ENCODE measurements at regions not wholly inside any gene's neighbourhood (a gene's known extent, or its start where the extent isn't known, plus 50 kb on each side); places are given as distances from the start of the nearest gene placed in this dataset.

DNA sequence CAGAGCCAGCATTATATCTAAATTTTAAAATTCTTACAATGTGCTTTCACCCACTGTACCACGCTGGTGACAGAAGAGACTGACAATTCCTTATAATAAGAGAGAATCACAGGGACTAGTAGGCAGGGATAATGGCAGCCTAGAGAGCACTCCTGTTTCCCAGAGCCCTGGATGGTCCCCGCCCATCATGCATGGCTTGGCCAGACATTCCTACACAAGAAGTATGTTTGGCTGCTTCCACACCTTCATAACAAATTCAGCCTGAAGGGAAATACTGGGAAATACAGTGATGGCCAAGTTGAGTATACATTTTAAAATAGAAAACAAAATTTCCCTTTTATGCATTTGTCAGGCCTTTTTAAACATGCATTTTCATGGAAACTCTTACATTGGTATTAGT lies 193.5 kb upstream of the ELL2 start:
- no peaks in the 10 kb centered on the region for H3K9me3 Mint-ChIP-seq
- CTCF ChIA-PET = no interaction called here
- DNase-seq = no peak

DNA sequence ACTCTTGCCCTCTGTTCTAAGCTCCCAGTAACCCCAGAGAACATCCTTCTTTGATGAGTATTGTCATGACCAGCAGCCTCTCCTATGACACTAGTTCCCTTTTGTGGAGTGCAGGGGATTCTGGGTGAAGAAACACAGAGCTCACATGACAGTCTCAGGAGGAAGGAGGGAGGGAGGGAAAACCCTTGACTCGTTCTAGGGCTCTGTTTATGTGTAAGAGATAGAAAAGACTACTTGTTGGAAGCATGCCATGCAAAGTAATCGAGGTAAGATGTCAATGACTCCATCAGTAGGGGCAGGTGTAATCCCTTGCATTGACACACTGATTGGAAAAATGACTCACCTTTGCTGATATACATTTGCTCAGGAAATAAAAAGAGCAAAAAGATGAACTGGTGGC lies 190.2 kb upstream of the ELL2 start:
- POLR2A ChIA-PET = no interaction called here
- intact Hi-C loops (cut with DNase I, micrococcal nuclease) = no loop called here

More for the DNA sequence above, 193.5 kb upstream of the ELL2 start:
- Mint-ChIP-seq H3K4me1 (ENCODE audit: low read depth) (no peaks in the 10 kb centered on the region), H3K27ac (no peak overlapping the region), H3K4me3 (no peak overlapping the region), H3K36me3 (ENCODE audit: low read depth) (no peaks in the 10 kb centered on the region), H3K27me3 (peaks cover 6% of the 10 kb centered on the region)
- TF ChIP-seq, protein P1, sequence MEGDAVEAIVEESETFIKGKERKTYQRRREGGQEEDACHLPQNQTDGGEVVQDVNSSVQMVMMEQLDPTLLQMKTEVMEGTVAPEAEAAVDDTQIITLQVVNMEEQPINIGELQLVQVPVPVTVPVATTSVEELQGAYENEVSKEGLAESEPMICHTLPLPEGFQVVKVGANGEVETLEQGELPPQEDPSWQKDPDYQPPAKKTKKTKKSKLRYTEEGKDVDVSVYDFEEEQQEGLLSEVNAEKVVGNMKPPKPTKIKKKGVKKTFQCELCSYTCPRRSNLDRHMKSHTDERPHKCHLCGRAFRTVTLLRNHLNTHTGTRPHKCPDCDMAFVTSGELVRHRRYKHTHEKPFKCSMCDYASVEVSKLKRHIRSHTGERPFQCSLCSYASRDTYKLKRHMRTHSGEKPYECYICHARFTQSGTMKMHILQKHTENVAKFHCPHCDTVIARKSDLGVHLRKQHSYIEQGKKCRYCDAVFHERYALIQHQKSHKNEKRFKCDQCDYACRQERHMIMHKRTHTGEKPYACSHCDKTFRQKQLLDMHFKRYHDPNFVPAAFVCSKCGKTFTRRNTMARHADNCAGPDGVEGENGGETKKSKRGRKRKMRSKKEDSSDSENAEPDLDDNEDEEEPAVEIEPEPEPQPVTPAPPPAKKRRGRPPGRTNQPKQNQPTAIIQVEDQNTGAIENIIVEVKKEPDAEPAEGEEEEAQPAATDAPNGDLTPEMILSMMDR (IDR thresholded peaks at IDR 0.05) = no peak
- POLR2A ChIA-PET = no interaction called here
- Histone ChIP-seq H3K27ac (ENCODE audit: low read depth in 1 of 2, low read length in 2 of 2) (no peak overlapping the region), H3K9me3 (ENCODE audit: control insufficient read depth in 1 of 2, insufficient read depth in 1 of 2, low read length in 2 of 2) (no peaks in the 10 kb centered on the region), H3K36me3 (ENCODE audit: insufficient read depth, low read length) (no peaks in the 10 kb centered on the region), H3K27me3 (ENCODE audit: control insufficient read depth in 1 of 2, insufficient read depth in 2 of 2, low read length in 2 of 2) (no peaks in the 10 kb centered on the region), H3K4me1 (ENCODE audit: insufficient read depth, low read length) (no peaks in the 10 kb centered on the region), H3K4me3 (ENCODE audit: low read length) (no peak overlapping the region)
- intact Hi-C loops (cut with DNase I, micrococcal nuclease) = no loop called here
- no peak for ATAC-seq (ENCODE audit: poor library complexity)

DNA sequence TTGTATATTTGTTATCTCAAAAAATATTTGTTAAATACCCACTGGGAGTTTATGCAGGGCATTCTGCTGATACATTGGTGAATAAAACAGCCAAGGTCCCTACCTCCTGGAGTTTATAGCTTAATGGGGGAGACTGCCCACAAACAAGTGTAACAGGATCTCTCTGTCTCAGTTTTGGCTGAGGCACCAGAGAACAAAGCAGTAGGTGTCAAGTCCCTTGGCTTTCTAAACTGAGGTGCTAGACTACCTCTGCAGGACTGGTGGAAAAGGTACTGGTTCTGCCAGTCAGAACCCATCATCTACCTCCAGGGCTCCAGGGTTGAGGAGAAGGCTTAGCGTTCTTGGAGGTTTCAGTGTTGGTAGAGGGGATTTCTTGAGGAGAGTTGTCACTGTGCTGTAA lies 188.4 kb upstream of the ELL2 start:
- Histone ChIP-seq H3K27ac (ENCODE audit: low read depth in 1 of 2, low read length in 2 of 2) (no peak overlapping the region), H3K36me3 (ENCODE audit: insufficient read depth, low read length) (no peaks in the 10 kb centered on the region), H3K4me1 (ENCODE audit: insufficient read depth, low read length) (no peaks in the 10 kb centered on the region), H3K9me3 (ENCODE audit: control insufficient read depth in 1 of 2, insufficient read depth in 1 of 2, low read length in 2 of 2) (no peaks in the 10 kb centered on the region), H3K4me3 (ENCODE audit: low read length) (no peak overlapping the region), H3K27me3 (ENCODE audit: control insufficient read depth in 1 of 2, insufficient read depth in 2 of 2, low read length in 2 of 2) (no peaks in the 10 kb centered on the region)
- ATAC-seq (ENCODE audit: poor library complexity) (no peak), DNase-seq (no peak)
- H3K27ac Mint-ChIP-seq = no peak overlapping the region
- no peaks in the 10 kb centered on the region for H3K9me3 Mint-ChIP-seq
- no peaks in the 10 kb centered on the region for H3K4me1 Mint-ChIP-seq (ENCODE audit: low read depth)
- intact Hi-C loops (cut with DNase I, micrococcal nuclease) = no loop called here
- no peaks in the 10 kb centered on the region for H3K36me3 Mint-ChIP-seq (ENCODE audit: low read depth)
- H3K4me3 Mint-ChIP-seq = no peak overlapping the region
- H3K27me3 Mint-ChIP-seq = peaks cover 6% of the 10 kb centered on the region
- ChIA-PET POLR2A (no interaction called here), CTCF (no interaction called here)
- TF ChIP-seq, protein P1 (IDR thresholded peaks at IDR 0.05) = no peak

More for the DNA sequence above, 190.2 kb upstream of the ELL2 start:
- H3K36me3 ChIP-seq (ENCODE audit: insufficient read depth, low read length) = no peaks in the 10 kb centered on the region
- Mint-ChIP-seq H3K4me3 (no peak overlapping the region), H3K9me3 (no peaks in the 10 kb centered on the region), H3K27ac (no peak overlapping the region), H3K27me3 (peaks cover 10% of the 10 kb centered on the region), H3K4me1 (ENCODE audit: low read depth) (no peaks in the 10 kb centered on the region), H3K36me3 (ENCODE audit: low read depth) (no peaks in the 10 kb centered on the region)
- CTCF ChIA-PET = no interaction called here
- no peak for ATAC-seq (ENCODE audit: poor library complexity)
- TF ChIP-seq, protein P1 (IDR thresholded peaks at IDR 0.05) = no peak
- H3K4me1 ChIP-seq (ENCODE audit: insufficient read depth, low read length) = no peaks in the 10 kb centered on the region
- H3K4me3 ChIP-seq (ENCODE audit: low read length) = no peak overlapping the region
- DNase-seq = peak in 2 of 14 experiments; percentile 43 to 56
- H3K9me3 ChIP-seq (ENCODE audit: control insufficient read depth in 1 of 2, insufficient read depth in 1 of 2, low read length in 2 of 2) = no peaks in the 10 kb centered on the region
- H3K27me3 ChIP-seq (ENCODE audit: control insufficient read depth in 1 of 2, insufficient read depth in 2 of 2, low read length in 2 of 2) = no peaks in the 10 kb centered on the region
- H3K27ac ChIP-seq (ENCODE audit: low read depth in 1 of 2, low read length in 2 of 2) = no peak overlapping the region

Data from CD4-positive, alpha-beta T cell (primary cell).